ENCODE measurements at regions not wholly inside any gene's neighbourhood (a gene's known extent, or its start where the extent isn't known, plus 50 kb on each side); places are given as distances from the start of the nearest gene placed in this dataset.

DNA sequence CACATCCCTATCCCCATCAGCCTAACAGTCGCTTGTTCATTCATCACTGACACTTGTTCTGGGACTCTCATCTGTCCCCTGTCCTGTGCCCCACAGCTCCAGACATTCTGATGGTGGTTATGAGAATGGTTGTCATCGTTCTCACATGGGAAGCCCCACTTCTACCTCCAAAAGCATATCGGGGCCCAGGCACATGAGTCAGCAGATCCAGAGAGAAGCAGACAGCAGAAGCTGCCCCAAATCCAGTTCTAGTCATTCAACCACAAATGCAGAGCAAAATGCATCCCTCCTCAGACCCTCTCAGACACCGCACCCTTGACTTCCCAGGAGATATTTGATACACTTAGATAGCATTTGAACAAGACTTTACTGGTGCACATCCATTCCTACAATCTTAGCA, 106.0 kb downstream of the FOXF2 start:
- H3K4me3 ChIP-seq (ENCODE audit: low read depth, low read length), result no peak overlapping the region
- no peak for TF ChIP-seq MYC (IDR thresholded peaks at IDR 0.05; ENCODE audit: low read depth, low read length)
- TF ChIP-seq POLR2A (IDR thresholded peaks at IDR 0.05; ENCODE audit: extremely low read depth, insufficient read length), result no peak
- TF ChIP-seq, protein P1, sequence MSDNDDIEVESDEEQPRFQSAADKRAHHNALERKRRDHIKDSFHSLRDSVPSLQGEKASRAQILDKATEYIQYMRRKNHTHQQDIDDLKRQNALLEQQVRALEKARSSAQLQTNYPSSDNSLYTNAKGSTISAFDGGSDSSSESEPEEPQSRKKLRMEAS (IDR thresholded peaks at IDR 0.05; ENCODE audit: low read depth, low read length), result no peak
- TF ChIP-seq, protein P2, sequence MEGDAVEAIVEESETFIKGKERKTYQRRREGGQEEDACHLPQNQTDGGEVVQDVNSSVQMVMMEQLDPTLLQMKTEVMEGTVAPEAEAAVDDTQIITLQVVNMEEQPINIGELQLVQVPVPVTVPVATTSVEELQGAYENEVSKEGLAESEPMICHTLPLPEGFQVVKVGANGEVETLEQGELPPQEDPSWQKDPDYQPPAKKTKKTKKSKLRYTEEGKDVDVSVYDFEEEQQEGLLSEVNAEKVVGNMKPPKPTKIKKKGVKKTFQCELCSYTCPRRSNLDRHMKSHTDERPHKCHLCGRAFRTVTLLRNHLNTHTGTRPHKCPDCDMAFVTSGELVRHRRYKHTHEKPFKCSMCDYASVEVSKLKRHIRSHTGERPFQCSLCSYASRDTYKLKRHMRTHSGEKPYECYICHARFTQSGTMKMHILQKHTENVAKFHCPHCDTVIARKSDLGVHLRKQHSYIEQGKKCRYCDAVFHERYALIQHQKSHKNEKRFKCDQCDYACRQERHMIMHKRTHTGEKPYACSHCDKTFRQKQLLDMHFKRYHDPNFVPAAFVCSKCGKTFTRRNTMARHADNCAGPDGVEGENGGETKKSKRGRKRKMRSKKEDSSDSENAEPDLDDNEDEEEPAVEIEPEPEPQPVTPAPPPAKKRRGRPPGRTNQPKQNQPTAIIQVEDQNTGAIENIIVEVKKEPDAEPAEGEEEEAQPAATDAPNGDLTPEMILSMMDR (IDR thresholded peaks at IDR 0.05; ENCODE audit: low read depth, low read length), result no peak
- no peak for DNase-seq (ENCODE audit: low read depth)

DNA sequence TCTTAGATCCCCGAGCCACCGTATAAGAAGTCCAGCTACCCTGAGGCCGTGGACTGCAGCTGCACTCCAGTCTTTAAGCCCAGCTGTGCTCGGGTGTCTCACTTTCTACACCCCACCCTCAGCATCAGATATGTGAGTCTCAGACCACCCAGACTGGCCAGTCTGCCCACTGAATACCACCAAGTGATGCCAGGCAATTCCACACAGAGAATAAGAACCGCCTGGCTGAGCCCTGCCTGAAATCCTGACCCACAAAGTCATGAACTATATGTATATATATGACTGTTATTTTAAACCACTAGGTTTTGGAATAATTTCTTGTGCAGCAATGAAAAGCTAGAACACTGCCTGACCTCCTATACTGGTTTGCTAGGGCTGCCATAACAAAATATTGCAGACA, 106.7 kb downstream of the FOXF2 start:
- DNase-seq (ENCODE audit: low read depth), result no peak
- no peak for TF ChIP-seq MYC (IDR thresholded peaks at IDR 0.05; ENCODE audit: low read depth, low read length)
- no peak for TF ChIP-seq POLR2A (IDR thresholded peaks at IDR 0.05; ENCODE audit: extremely low read depth, insufficient read length)
- TF ChIP-seq, protein P1 (IDR thresholded peaks at IDR 0.05; ENCODE audit: low read depth, low read length), result no peak
- TF ChIP-seq, protein P2 (IDR thresholded peaks at IDR 0.05; ENCODE audit: low read depth, low read length), result no peak
- no peak overlapping the region for H3K4me3 ChIP-seq (ENCODE audit: low read depth, low read length)

DNA sequence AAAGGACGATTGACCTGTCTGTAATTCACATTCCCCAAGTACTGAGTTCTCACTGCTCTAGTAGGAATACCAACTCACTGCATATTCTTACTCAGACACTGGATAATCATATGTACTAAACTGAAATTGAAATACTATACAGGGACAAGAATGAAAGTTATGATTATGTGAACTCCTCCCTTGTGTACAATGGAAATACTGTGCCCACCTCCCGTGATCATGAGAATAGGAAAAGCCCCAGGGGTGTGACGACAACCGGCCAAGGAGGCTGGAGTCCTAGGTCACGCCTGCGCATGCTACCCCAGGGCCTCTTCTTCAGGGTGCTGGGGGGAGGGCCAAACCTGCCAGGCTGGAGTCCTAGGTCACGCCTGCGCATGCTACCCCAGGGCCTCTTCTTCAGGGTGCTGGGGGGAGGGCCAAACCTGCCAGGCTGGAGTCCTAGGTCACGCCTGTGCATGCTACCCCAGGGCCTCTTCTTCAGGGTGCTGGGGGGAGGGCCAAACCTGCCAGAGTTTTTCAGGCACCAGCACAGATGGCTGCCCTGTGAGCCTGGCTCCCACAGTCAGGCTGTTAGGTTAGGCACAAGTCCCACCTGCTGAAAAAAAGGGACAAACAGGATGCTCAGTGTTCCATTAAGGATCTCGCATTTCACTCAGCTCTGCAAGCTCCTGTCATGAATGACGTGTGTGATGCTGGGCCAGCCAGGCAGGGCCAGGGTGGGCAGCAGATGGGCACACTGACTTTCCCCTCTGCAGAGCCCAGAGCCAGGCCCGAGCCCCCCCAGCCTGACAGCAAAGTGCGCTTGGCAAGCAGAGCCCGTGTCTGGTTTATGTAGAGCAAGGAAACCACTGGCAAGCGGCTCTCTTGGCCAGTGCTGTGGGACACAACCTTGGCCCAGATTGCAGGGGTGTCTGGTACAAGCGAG, 107.7 kb downstream of the FOXF2 start:
- H3K4me3 ChIP-seq (ENCODE audit: low read depth, low read length), result no peak overlapping the region
- DNase-seq (ENCODE audit: low read depth), result no peak
- no peak for TF ChIP-seq MYC (IDR thresholded peaks at IDR 0.05; ENCODE audit: low read depth, low read length)
- TF ChIP-seq, protein P2 (IDR thresholded peaks at IDR 0.05; ENCODE audit: low read depth, low read length), result no peak
- TF ChIP-seq, protein P1 (IDR thresholded peaks at IDR 0.05; ENCODE audit: low read depth, low read length), result no peak
- no peak for TF ChIP-seq POLR2A (IDR thresholded peaks at IDR 0.05; ENCODE audit: extremely low read depth, insufficient read length)

DNA sequence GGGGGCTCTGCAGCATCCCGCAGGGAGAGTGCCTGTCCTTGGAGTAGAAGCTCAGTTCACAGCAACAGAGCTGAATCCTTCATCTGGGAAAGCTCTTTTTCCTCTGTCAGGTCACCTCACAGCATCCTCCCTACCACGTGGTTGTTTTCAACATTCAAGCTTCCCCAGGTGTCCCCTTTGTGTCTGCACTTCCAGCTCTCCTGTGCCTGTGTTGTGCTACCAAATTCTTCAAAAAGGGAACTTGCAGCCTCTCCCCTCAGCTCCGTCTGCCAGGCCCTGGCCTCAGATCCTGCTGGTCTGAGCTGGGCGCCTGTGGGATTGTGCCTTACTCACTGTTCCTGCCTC, 108.4 kb downstream of the FOXF2 start:
- TF ChIP-seq MYC (IDR thresholded peaks at IDR 0.05; ENCODE audit: low read depth, low read length) (no peak), POLR2A (IDR thresholded peaks at IDR 0.05; ENCODE audit: extremely low read depth, insufficient read length) (no peak)
- TF ChIP-seq, protein P2 (IDR thresholded peaks at IDR 0.05; ENCODE audit: low read depth, low read length), result no peak
- TF ChIP-seq, protein P1 (IDR thresholded peaks at IDR 0.05; ENCODE audit: low read depth, low read length), result no peak
- DNase-seq (ENCODE audit: low read depth), result no peak
- H3K4me3 ChIP-seq (ENCODE audit: low read depth, low read length), result no peak overlapping the region

DNA sequence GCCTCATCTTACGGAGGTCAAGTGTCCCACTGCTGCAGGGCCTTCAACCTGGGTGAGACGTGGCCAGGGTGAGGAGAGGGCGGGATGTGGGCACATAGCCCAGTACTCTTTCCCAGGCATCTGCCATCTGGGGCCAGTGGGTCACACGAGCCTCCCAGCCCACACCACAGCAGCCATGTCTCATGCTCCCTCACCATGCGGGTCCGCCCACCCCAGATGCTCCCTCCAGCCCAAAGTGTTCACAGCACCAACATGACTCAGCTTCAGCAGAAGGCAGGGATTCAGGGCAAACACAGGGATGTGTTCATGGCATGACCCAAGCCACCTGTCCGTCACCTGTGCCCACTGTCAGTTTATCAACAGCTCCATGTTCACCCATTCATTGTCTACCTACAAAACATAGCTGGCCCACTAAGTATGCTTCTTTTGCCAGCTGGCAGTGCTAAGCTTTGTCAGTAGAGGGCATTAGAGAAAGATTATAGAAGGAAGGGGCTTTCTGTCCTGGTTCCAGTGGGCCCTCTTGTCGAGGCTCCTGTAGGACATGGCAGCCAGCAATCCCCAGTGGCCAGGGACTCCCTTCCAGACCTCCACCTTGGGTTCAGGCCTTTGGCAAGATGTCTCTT, 109.2 kb downstream of the FOXF2 start:
- H3K4me3 ChIP-seq (ENCODE audit: low read depth, low read length), result no peak overlapping the region
- TF ChIP-seq, protein P2 (IDR thresholded peaks at IDR 0.05; ENCODE audit: low read depth, low read length), result peak; percentile 43
- TF ChIP-seq POLR2A (IDR thresholded peaks at IDR 0.05; ENCODE audit: extremely low read depth, insufficient read length), result no peak
- peak; percentile 50 for DNase-seq (ENCODE audit: low read depth)

Measured in NB4 (cell line).